GM19025 (cell line): ENCODE measurements at regions not wholly inside any gene's neighbourhood (a gene's known extent, or its start where the extent isn't known, plus 50 kb on each side); places are given as distances from the start of the nearest gene placed in this dataset.

ENCODE experiments used
- ATAC-seq: cut with Tn5 transposase; IDR thresholded peaks from one replicate; pipeline ENCODE4 v1.9.1; 2021; ENCODE audit warnings: mild to moderate bottlenecking, low read depth, moderate library complexity; ENCODE audit not compliant: unreplicated experiment

GRCh38 chr2:12263730-12264129, 453.0 kb upstream of the TRIB2 start:
- no peak for ATAC-seq

- ATAC-seq: no peak
These were observed 452.6 kb upstream of the TRIB2 start for GRCh38 chr2:12264146-12264545.

- ATAC-seq: no peak
These were observed 451.1 kb upstream of the TRIB2 start for GRCh38 chr2:12265646-12266045.

DNA sequence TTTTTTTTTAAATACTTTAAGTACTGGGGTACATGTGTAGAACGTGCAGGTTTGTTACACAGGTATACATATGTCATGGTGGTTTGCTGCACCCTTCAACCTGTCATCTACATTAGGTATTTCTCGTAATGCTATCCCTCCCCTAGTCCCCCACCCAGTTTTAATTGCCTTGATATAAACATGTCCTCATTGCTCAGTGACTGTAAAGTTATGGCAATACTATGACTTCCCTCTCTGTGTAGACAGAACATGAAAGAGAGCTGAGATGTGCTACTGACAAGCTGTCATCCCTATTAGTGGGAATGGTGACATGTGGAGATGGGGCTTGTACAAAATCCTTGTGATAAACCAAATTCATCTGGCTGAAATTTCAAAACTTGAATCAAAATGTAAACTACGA, 449.7 kb upstream of the TRIB2 start:
- no peak for ATAC-seq

- no peak for ATAC-seq
These were observed 447.4 kb upstream of the TRIB2 start for GRCh38 chr2:12269041-12269972.

DNA sequence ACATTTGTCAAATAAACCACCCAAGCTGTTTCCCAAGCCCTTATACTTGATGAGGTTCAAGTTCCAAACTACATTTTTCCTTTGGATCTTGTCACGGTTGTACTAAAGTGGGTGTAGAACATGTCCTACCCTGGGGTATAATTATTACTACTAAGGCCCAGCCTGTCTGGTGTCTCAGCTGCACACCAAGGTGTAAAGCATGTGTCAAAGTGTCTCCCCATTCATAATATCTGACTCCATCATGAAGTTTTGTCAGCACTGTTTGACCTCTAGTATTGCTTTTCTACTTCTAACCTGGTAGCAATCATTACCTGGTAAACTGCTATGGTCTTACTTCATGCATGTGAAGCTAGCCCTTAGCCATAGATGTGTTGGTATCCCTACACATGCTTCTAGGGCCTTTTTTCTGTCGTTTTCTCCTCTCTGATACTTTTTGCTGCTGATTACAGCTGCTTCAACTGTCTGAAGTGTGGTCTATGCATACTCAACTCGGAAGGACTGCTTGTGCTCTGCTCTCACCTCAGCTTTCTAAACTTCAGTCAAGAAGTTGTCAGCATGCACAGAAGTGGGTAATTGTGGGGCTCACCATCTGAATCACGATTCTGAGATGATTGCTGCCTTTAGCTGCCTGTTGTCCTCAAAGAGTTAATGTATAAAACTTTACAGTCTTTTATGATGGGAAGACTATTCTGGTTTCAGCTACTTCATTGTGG, 445.7 kb upstream of the TRIB2 start:
- no peak for ATAC-seq

DNA sequence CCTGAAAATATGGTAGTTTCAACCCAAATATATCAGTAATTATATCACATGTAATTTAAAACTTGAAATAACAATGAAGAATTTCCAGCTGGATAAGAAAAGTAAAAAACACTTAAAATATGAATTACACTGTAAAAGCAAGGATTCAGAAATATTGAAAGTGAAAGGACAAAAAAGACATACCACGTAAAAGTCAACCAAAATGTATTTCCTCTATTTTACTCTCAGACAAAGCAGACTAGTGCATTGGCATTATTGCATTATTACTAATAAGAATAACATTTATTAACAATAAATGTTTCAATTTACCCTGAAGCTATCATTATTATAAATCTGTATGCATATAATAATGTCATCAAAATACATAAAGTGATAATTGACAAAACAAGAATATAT, 445.1 kb upstream of the TRIB2 start:
- no peak for ATAC-seq

- no peak for ATAC-seq
These were observed 443.6 kb upstream of the TRIB2 start for GRCh38 chr2:12273111-12273510.

DNA sequence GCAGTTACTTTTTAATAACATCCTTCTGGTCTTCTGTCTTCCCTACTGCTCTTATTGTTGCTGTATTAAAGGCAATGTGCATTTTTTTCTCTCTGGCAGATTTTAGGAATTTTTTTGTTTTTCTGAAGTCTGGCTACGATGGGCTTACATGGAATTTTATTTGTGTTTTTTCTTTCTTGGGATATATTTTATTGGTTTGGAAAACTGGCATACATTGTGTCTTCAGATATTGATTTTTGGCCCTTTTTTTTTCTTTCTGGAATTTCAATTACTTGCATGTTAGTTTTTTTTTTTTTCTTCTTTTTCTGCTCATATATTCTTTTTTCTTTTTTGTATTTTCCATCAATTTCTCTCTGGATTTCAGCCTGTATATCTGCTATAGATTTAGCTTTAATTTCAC, 442.1 kb upstream of the TRIB2 start:
- no peak for ATAC-seq

DNA sequence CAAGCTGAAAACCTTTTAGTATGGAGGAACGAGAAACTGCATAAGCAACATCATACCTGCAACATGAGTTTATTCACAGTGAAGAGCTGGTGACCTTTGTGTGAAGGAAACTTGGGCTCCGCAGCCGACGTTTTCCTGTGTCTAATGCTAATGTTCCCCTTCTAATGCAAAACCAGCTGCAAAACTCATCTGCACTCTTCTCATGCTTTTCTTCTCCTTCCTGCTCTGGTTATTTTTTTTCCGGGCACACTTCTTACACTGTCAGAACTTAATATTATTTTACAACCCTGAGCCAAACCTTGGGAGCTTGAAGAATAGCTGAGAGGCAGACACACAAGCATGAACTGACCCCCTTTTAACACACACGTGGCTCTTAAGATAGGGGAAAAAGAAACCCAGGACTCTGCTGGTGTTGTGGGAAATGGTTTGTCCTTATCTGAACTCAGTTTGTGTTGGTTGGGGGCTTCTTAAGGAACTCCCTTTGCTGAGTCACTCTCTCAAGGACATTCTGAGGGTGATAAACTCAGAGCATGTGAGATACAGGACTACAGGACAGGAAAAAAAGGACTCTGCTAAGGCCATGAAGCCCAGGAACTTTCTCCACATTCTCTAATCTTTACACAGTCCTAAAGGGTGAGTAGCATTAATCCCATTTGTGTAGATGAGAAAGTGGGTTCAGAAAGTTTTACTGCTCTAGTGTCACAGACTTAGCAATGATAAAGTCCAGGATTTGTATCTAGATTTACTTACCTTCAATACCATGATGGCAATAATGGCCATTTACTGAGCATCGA, 439.3 kb upstream of the TRIB2 start:
- no peak for ATAC-seq

DNA sequence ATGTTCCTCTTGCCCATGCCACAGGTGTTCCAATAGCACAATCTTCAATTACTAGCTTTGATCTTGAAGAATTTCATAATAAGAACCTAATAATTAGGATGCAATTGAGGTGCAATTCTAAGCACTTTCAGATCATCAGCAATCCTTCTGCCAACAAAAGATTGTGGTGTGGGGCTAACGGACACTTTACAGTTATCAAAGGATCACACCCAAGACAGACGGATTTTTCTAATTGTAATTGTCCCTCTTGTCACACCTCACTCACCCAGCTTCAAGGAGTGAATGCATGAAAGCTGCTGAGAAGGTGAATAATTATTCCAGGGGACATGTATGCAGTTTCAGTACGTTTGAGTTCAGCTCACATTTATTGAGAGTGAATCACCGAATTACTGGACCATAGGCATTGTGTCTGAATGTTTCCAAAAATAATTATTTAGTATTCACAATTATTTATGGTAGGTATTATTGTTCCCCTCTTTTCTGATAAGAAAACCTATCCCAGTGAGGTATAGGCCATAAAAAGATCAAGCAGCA, 438.5 kb upstream of the TRIB2 start:
- ATAC-seq: no peak

- no peak for ATAC-seq
These were observed 433.7 kb upstream of the TRIB2 start for GRCh38 chr2:12282780-12283695.

DNA sequence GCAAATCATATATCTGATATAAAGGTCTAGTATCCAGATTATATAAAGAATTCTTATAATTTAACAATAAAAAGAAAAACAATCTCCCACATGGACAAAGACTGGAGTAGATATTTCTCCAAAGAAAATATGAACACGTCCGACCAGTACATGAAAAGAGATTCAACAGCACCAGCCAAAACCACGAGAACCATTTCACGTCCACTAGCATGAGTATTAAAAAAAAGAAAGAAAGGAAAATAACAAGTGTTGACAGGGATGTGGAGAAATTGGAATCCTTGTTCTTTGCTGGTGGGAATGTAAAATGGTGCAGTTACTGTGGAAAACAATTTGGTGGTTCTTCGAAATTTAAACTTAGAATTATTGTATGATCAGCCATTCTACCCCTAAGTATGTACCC, 432.7 kb upstream of the TRIB2 start:
- ATAC-seq: no peak

DNA sequence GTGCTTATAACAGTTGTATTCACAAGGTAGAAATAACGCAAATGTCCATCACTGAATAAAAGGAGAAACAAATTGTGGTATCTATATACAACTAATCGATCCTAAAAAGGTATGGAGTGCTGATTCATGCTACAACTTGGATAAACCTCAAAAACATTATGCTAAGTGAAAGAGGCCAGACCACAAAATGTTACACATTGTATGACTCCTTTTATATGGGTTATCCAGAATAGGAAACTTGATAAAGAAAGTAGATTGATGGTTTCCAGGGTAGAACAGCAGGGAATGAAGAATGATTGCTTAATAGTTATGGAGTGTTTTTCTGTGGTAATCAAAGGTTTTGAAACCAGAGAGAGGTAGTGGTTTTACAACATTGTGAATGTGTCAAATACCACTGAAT, 432.2 kb upstream of the TRIB2 start:
- ATAC-seq: no peak

- ATAC-seq: no peak
These were observed 430.4 kb upstream of the TRIB2 start for GRCh38 chr2:12286347-12286746.

GRCh38 chr2:12287220-12287751, 429.4 kb upstream of the TRIB2 start:
- ATAC-seq: no peak

GRCh38 chr2:12288048-12288447, 428.7 kb upstream of the TRIB2 start:
- no peak for ATAC-seq

DNA sequence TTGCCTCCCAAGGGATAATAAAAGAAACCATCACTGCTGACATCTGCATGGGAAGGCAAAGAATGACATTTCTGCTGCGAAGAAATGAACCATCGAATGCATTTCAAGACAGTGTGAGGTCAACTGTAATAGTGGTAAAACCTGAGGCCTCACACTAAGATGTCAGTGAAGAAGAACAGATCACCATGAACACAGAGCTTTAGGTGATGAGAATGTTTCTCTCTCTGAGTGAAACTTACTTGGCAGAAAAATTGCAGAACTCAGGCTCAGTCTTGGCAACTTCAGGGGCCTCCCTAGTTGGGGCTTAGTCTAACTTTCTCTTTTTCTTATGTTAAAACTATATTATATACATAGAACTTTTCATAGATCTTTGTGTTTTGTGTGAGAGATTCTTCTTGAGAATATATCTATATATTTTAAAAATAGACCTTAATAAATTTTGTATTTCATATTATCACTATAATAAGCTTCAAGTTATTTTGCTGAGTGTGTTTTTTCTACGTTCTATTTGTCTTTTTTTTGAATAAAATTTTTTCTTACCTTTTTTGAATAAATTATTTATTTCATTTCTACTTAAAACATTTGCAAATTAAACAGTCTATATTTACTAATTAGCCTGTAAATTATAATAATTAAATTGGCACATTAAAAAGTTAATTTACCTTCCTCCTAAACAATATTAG, 427.5 kb upstream of the TRIB2 start:
- ATAC-seq: no peak

DNA sequence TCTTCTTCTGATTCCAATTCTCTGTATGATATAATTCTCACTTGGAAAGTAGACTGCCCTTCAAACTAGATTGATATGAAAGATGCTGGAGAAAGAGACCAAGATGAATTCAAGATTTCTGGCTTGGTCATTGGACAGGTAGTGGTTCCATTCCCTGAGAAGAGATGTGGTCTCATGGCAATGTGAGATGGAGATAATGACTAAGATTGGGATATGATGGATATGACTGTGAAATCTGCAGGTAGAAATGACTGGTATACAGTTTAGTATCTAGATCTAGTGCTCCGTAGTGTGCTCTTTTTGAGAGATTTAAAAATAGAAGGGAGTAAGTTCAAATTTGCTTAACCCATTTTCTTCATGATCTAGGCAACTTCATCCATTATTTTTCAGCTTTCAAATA, 425.4 kb upstream of the TRIB2 start:
- ATAC-seq: no peak
